Neural progenitor cell (in vitro differentiated cells): ENCODE measurements at regions not wholly inside any gene's neighbourhood (a gene's known extent, or its start where the extent isn't known, plus 50 kb on each side); places are given as distances from the start of the nearest gene placed in this dataset.
"Not testable (repeated sequence)": the region's sequence is repeated elsewhere in the genome, so short reads cannot be mapped to it uniquely, and the experiment has no call there.

Experiments
- EZH2 ChIP-seq: fragments of 200-600 bp; sonication (generic); IDR thresholded peaks from 2 replicates; pipeline ENCODE4 v1.6.1; 2017; ENCODE audit warnings: antibody characterized with exemption, mild to moderate bottlenecking, moderate library complexity
- TF ChIP-seq, protein P1 (sequence below): fragments of 200-600 bp; sonication (generic); IDR thresholded peaks from 2 replicates; pipeline ENCODE4 v1.5.1; 2017; ENCODE audit warnings: antibody characterized with exemption, mild to moderate bottlenecking

- TF ChIP-seq, protein P1, sequence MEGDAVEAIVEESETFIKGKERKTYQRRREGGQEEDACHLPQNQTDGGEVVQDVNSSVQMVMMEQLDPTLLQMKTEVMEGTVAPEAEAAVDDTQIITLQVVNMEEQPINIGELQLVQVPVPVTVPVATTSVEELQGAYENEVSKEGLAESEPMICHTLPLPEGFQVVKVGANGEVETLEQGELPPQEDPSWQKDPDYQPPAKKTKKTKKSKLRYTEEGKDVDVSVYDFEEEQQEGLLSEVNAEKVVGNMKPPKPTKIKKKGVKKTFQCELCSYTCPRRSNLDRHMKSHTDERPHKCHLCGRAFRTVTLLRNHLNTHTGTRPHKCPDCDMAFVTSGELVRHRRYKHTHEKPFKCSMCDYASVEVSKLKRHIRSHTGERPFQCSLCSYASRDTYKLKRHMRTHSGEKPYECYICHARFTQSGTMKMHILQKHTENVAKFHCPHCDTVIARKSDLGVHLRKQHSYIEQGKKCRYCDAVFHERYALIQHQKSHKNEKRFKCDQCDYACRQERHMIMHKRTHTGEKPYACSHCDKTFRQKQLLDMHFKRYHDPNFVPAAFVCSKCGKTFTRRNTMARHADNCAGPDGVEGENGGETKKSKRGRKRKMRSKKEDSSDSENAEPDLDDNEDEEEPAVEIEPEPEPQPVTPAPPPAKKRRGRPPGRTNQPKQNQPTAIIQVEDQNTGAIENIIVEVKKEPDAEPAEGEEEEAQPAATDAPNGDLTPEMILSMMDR, result not testable (repeated sequence)
- not testable (repeated sequence) for TF ChIP-seq EZH2
Observed at GRCh38 chr17:20651022-20651421, 71.5 kb downstream of the CDRT15L2 start.
